ENCODE measurements at regions not wholly inside any gene's neighbourhood (a gene's known extent, or its start where the extent isn't known, plus 50 kb on each side); places are given as distances from the start of the nearest gene placed in this dataset.

DNA sequence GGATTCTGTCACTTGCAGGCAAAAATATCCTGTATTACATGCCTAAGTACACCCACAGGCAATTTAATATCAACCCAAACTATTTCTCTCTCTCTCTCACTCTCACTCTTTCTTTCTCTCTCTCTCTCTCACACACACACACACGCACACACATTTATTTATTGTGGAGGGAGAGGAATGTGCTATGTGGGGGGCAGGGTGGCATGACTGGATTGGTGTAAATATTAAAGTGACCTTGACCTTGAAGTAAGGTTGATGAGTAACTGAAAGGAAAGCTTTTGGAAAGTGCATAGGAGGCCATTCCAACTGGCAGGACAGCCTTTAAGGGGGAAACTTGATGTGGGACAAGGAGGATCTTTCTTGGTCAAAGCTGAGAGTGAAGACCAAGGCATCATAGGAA lies 589.7 kb upstream of the KIRREL3 start (continued):
- TF ChIP-seq, protein P1, sequence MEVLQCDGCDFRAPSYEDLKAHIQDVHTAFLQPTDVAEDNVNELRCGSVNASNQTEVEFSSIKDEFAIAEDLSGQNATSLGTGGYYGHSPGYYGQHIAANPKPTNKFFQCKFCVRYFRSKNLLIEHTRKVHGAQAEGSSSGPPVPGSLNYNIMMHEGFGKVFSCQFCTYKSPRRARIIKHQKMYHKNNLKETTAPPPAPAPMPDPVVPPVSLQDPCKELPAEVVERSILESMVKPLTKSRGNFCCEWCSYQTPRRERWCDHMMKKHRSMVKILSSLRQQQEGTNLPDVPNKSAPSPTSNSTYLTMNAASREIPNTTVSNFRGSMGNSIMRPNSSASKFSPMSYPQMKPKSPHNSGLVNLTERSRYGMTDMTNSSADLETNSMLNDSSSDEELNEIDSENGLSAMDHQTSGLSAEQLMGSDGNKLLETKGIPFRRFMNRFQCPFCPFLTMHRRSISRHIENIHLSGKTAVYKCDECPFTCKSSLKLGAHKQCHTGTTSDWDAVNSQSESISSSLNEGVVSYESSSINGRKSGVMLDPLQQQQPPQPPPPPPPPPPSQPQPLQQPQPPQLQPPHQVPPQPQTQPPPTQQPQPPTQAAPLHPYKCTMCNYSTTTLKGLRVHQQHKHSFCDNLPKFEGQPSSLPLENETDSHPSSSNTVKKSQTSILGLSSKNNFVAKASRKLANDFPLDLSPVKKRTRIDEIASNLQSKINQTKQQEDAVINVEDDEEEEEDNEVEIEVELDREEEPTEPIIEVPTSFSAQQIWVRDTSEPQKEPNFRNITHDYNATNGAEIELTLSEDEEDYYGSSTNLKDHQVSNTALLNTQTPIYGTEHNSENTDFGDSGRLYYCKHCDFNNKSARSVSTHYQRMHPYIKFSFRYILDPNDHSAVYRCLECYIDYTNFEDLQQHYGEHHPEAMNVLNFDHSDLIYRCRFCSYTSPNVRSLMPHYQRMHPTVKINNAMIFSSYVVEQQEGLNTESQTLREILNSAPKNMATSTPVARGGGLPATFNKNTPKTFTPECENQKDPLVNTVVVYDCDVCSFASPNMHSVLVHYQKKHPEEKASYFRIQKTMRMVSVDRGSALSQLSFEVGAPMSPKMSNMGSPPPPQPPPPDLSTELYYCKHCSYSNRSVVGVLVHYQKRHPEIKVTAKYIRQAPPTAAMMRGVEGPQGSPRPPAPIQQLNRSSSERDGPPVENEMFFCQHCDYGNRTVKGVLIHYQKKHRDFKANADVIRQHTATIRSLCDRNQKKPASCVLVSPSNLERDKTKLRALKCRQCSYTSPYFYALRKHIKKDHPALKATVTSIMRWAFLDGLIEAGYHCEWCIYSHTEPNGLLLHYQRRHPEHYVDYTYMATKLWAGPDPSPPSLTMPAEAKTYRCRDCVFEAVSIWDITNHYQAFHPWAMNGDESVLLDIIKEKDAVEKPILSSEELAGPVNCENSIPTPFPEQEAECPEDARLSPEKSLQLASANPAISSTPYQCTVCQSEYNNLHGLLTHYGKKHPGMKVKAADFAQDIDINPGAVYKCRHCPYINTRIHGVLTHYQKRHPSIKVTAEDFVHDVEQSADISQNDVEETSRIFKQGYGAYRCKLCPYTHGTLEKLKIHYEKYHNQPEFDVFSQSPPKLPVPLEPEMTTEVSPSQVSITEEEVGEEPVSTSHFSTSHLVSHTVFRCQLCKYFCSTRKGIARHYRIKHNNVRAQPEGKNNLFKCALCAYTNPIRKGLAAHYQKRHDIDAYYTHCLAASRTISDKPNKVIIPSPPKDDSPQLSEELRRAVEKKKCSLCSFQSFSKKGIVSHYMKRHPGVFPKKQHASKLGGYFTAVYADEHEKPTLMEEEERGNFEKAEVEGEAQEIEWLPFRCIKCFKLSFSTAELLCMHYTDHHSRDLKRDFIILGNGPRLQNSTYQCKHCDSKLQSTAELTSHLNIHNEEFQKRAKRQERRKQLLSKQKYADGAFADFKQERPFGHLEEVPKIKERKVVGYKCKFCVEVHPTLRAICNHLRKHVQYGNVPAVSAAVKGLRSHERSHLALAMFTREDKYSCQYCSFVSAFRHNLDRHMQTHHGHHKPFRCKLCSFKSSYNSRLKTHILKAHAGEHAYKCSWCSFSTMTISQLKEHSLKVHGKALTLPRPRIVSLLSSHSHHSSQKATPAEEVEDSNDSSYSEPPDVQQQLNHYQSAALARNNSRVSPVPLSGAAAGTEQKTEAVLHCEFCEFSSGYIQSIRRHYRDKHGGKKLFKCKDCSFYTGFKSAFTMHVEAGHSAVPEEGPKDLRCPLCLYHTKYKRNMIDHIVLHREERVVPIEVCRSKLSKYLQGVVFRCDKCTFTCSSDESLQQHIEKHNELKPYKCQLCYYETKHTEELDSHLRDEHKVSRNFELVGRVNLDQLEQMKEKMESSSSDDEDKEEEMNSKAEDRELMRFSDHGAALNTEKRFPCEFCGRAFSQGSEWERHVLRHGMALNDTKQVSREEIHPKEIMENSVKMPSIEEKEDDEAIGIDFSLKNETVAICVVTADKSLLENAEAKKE (CRISPR knock-in tag; IDR thresholded peaks at IDR 0.05) = no peak
- TF ChIP-seq NANOG (IDR thresholded peaks at IDR 0.05; ENCODE audit: borderline replicate concordance) (no peak), ZNF114 (CRISPR knock-in tag; IDR thresholded peaks at IDR 0.05) (no peak), CREB1 (CRISPR knock-in tag; IDR thresholded peaks at IDR 0.05; ENCODE audit: low read depth) (no peak), JUNB (IDR thresholded peaks at IDR 0.05; ENCODE audit: unreplicated experiment) (no peak)

DNA sequence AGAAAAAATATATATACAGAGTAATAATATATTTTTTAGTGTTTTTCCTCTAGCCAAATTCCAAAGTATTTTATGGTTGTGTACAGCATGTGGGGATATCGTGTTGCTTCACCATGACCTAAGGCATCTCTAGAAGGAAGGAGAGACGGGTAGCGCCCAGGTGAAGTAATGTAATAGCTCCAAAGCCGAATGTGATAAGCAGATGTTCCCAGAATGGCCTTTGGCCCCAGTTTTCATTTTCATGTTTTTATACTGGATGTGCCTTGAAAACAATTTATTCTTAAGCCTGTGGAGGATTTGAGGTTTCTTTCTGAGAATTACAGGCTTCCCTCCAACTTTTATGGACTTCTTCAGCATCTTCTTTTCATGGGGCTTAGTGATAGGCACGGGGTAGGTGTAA lies 587.9 kb upstream of the KIRREL3 start:
- Mint-ChIP-seq H3K27ac (no peak overlapping the region), H3K4me3 (no peak overlapping the region)
- no peaks in the 10 kb centered on the region; the same call in 1 of the 2 replicates for H3K9me2 ChIP-seq (ENCODE audit: insufficient read depth)
- TF ChIP-seq, protein P2, sequence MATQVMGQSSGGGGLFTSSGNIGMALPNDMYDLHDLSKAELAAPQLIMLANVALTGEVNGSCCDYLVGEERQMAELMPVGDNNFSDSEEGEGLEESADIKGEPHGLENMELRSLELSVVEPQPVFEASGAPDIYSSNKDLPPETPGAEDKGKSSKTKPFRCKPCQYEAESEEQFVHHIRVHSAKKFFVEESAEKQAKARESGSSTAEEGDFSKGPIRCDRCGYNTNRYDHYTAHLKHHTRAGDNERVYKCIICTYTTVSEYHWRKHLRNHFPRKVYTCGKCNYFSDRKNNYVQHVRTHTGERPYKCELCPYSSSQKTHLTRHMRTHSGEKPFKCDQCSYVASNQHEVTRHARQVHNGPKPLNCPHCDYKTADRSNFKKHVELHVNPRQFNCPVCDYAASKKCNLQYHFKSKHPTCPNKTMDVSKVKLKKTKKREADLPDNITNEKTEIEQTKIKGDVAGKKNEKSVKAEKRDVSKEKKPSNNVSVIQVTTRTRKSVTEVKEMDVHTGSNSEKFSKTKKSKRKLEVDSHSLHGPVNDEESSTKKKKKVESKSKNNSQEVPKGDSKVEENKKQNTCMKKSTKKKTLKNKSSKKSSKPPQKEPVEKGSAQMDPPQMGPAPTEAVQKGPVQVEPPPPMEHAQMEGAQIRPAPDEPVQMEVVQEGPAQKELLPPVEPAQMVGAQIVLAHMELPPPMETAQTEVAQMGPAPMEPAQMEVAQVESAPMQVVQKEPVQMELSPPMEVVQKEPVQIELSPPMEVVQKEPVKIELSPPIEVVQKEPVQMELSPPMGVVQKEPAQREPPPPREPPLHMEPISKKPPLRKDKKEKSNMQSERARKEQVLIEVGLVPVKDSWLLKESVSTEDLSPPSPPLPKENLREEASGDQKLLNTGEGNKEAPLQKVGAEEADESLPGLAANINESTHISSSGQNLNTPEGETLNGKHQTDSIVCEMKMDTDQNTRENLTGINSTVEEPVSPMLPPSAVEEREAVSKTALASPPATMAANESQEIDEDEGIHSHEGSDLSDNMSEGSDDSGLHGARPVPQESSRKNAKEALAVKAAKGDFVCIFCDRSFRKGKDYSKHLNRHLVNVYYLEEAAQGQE (IDR thresholded peaks at IDR 0.05; ENCODE audit: unreplicated experiment) = no peak
- TF ChIP-seq, protein P3, sequence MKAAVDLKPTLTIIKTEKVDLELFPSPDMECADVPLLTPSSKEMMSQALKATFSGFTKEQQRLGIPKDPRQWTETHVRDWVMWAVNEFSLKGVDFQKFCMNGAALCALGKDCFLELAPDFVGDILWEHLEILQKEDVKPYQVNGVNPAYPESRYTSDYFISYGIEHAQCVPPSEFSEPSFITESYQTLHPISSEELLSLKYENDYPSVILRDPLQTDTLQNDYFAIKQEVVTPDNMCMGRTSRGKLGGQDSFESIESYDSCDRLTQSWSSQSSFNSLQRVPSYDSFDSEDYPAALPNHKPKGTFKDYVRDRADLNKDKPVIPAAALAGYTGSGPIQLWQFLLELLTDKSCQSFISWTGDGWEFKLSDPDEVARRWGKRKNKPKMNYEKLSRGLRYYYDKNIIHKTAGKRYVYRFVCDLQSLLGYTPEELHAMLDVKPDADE (IDR thresholded peaks at IDR 0.05) = no peak
- no peak for TF ChIP-seq POLR2AphosphoS5 (IDR thresholded peaks at IDR 0.05; ENCODE audit: low read depth)
- TF ChIP-seq ZNF114 (CRISPR knock-in tag; IDR thresholded peaks at IDR 0.05) = no peak
- no peak for TF ChIP-seq JUNB (IDR thresholded peaks at IDR 0.05; ENCODE audit: unreplicated experiment)
- TF ChIP-seq EZH2phosphoT487 (IDR thresholded peaks at IDR 0.05; ENCODE audit: unreplicated experiment) = no peak
- no peak for TF ChIP-seq ZNF331 (CRISPR knock-in tag; IDR thresholded peaks at IDR 0.05; ENCODE audit: low read depth)
- TF ChIP-seq EZH2 (IDR thresholded peaks at IDR 0.05; ENCODE audit: low read depth, unreplicated experiment) = no peak
- TF ChIP-seq NANOG (IDR thresholded peaks at IDR 0.05; ENCODE audit: borderline replicate concordance) = no peak
- no peak for TF ChIP-seq CREB1 (CRISPR knock-in tag; IDR thresholded peaks at IDR 0.05; ENCODE audit: low read depth)
- TF ChIP-seq STAT1 (IDR thresholded peaks at IDR 0.05; ENCODE audit: unreplicated experiment) = no peak

More for the DNA sequence above, 587.9 kb upstream of the KIRREL3 start:
- no peaks in the 10 kb centered on the region for H3F3A ChIP-seq (replicated peaks; ENCODE audit: low read depth)
- no peaks in the 10 kb centered on the region for H3K4me1 ChIP-seq (ENCODE audit: insufficient read depth)
- H3K27ac ChIP-seq (ENCODE audit: low read depth) = no peak overlapping the region
- Mint-ChIP-seq H3K4me1 (no peaks in the 10 kb centered on the region), H3K36me3 (ENCODE audit: low read depth) (no peaks in the 10 kb centered on the region), H3K9me3 (no peaks in the 10 kb centered on the region), H3K27me3 (ENCODE audit: insufficient read depth, low read depth, poor library complexity) (no peaks in the 10 kb centered on the region)
- H3K36me3 ChIP-seq (ENCODE audit: insufficient read depth) = no peaks in the 10 kb centered on the region
- H3K4me3 ChIP-seq = no peak overlapping the region
- no peaks in the 10 kb centered on the region for H3K79me2 ChIP-seq (replicated peaks; ENCODE audit: insufficient read depth)
- H3K4me2 ChIP-seq = no peak overlapping the region
- ATAC-seq (no peak), DNase-seq (ENCODE audit: low spot score) (no peak)
- H4K20me1 ChIP-seq (replicated peaks; ENCODE audit: insufficient read depth) = no peaks in the 10 kb centered on the region
- H2AFZ ChIP-seq = no peak overlapping the region
- no peaks in the 10 kb centered on the region for H3K27me3 ChIP-seq (ENCODE audit: insufficient read depth)

All from GM23338 (cell line).